H1 (cell line): ENCODE measurements at regions not wholly inside any gene's neighbourhood (a gene's known extent, or its start where the extent isn't known, plus 50 kb on each side); places are given as distances from the start of the nearest gene placed in this dataset.

Experiments used
- CTCF ChIA-PET: fragments of 300-600 bp; sonication (Branson Sonifier 250); formaldehyde crosslinking; loops from one replicate; lab custom pipeline; 2021; ENCODE audit not compliant: partially characterized antibody; lab: Charles Lee
- POLR2A ChIA-PET: fragments of 300-600 bp; sonication (Branson Sonifier 250); formaldehyde crosslinking; loops from one replicate; lab custom pipeline; 2021; ENCODE audit warnings: inconsistent platforms; ENCODE audit not compliant: partially characterized antibody; lab: Charles Lee
- DNase-seq, 2 experiments: peaks; one replicate each; pipeline versions ENCODE4 v3.0.0 to v3.0.0-alpha.2; 2010 to 2022; ENCODE audit warnings: low spot score in 2 of 2, low read depth in 1 of 2, mixed read lengths in 1 of 2
- FAIRE-seq: peaks from 2 replicates; lab custom pipeline; 2011; peaks lifted over from hg19 to GRCh38; lab: Jason Lieb, UNC
- H2AFZ ChIP-seq: 2 replicates; pipeline ENCODE4 v1.8.1; 2012; ENCODE audit warnings: low read length, inconsistent platforms
- H2AK5ac ChIP-seq: 2 replicates; pipeline ENCODE4 v1.6.1; 2013; ENCODE audit warnings: low read depth, low read length
- H2BK120ac ChIP-seq: replicated peaks from 2 replicates; pipeline ENCODE3; 2013; ENCODE audit warnings: low read depth, low read length, inconsistent platforms
- H2BK12ac ChIP-seq: 2 replicates; pipeline ENCODE4 v1.6.1; 2013; ENCODE audit warnings: low read depth, low read length
- H2BK15ac ChIP-seq: 2 replicates; pipeline ENCODE4 v1.6.1; 2013; ENCODE audit warnings: low read length
- H2BK20ac ChIP-seq: 2 replicates; pipeline ENCODE4 v1.6.1; 2013; ENCODE audit warnings: low read length
- H2BK5ac ChIP-seq: 2 replicates; pipeline ENCODE4 v1.6.1; 2013; ENCODE audit warnings: low read depth, low read length
- H3K14ac ChIP-seq: 2 replicates; pipeline ENCODE4 v1.6.1; 2013; ENCODE audit warnings: inconsistent platforms; ENCODE audit not compliant: insufficient read length
- H3K18ac ChIP-seq: 2 replicates; pipeline ENCODE4 v1.6.1; 2013; ENCODE audit warnings: low read length; ENCODE audit errors: extremely low read depth
- H3K23ac ChIP-seq: 2 replicates; pipeline ENCODE4 v1.6.1; 2013; ENCODE audit warnings: inconsistent platforms; ENCODE audit not compliant: insufficient read length
- H3K23me2 ChIP-seq: 2 replicates; pipeline ENCODE4 v1.6.1; 2013; ENCODE audit warnings: low read depth, low read length
- H3K27ac ChIP-seq: 2 replicates; pipeline ENCODE4 v1.6.1; 2011; ENCODE audit warnings: low read depth, low read length, inconsistent platforms
- H3K27me3 ChIP-seq, 4 experiments: replicated peaks in 1 of 4; 1 replicate in 1 of 4; 2 replicates in 3 of 4; pipeline versions ENCODE4 v1.6.1 to v1.8.1; 2011 to 2013; ENCODE audit warnings: low read length in 3 of 4, mild to moderate bottlenecking in 3 of 4, inconsistent platforms in 2 of 4, mixed read lengths in 2 of 4, moderate library complexity in 1 of 4; ENCODE audit not compliant: control insufficient read depth in 3 of 4, insufficient read depth in 3 of 4; ENCODE audit errors: extremely low read depth in 1 of 4
- H3K36me3 ChIP-seq, 4 experiments: 2 replicates each; pipeline versions ENCODE4 v1.6.1 to v1.8.1; 2011 to 2013; ENCODE audit warnings: mild to moderate bottlenecking in 4 of 4, low read length in 3 of 4, moderate library complexity in 2 of 4, control low read depth in 1 of 4, inconsistent platforms in 1 of 4; ENCODE audit not compliant: insufficient read depth in 4 of 4, control insufficient read depth in 2 of 4
- H3K4ac ChIP-seq: replicated peaks from 2 replicates; pipeline ENCODE3; 2013; ENCODE audit warnings: low read length, low read depth, mixed read lengths, inconsistent platforms; ENCODE audit not compliant: insufficient read length
- H3K4me1 ChIP-seq, 4 experiments: replicated peaks in 1 of 4; 1 replicate in 1 of 4; 2 replicates in 3 of 4; pipeline versions ENCODE4 v1.6.1 to v1.8.1; 2011 to 2013; ENCODE audit warnings: low read length in 3 of 4, inconsistent platforms in 2 of 4, mixed read lengths in 1 of 4; ENCODE audit not compliant: insufficient read depth in 4 of 4, control insufficient read depth in 3 of 4
- H3K4me2 ChIP-seq, 2 experiments: 2 replicates each; pipeline versions ENCODE4 v1.6.1 to v1.8.1; 2011 to 2013; ENCODE audit warnings: low read depth in 2 of 2, low read length in 2 of 2, control low read depth in 1 of 2, inconsistent platforms in 1 of 2, mild to moderate bottlenecking in 1 of 2; ENCODE audit not compliant: insufficient read depth in 1 of 2
- H3K4me3 ChIP-seq, 4 experiments: fragments of 200-600, 300-600 bp in 1 of 4; sonication (generic), shearing (Covaris generic), sonication (Bioruptor Twin) in 1 of 4; 2 replicates each; pipeline versions ENCODE4 v1.5.1 to v1.8.1; 2011 to 2016; ENCODE audit warnings: low read length in 4 of 4, low read depth in 3 of 4, control low read depth in 2 of 4, inconsistent platforms in 2 of 4, mild to moderate bottlenecking in 2 of 4, mixed read lengths in 1 of 4, moderate library complexity in 1 of 4; ENCODE audit not compliant: insufficient read depth in 2 of 4; ENCODE audit errors: extremely low read depth in 1 of 4
- H3K56ac ChIP-seq: replicated peaks from 2 replicates; pipeline ENCODE3; 2013; ENCODE audit warnings: low read depth, mild to moderate bottlenecking, mixed read lengths, low read length, inconsistent platforms; ENCODE audit not compliant: insufficient read length
- H3K79me1 ChIP-seq: 2 replicates; pipeline ENCODE4 v1.6.1; 2013; ENCODE audit warnings: low read depth, low read length, control low read depth
- H3K79me2 ChIP-seq, 2 experiments: 2 replicates each; pipeline versions ENCODE4 v1.6.1 to v1.8.1; 2012 to 2013; ENCODE audit warnings: low read length in 2 of 2, mild to moderate bottlenecking in 2 of 2, inconsistent platforms in 1 of 2; ENCODE audit not compliant: insufficient read depth in 2 of 2, control insufficient read depth in 1 of 2
- H3K9ac ChIP-seq, 4 experiments: replicated peaks in 1 of 4; 1 replicate in 1 of 4; 2 replicates in 3 of 4; pipeline versions ENCODE4 v1.6.1 to v1.8.1; 2011 to 2013; ENCODE audit warnings: low read depth in 3 of 4, low read length in 3 of 4, control low read depth in 2 of 4, mild to moderate bottlenecking in 2 of 4, moderate library complexity in 2 of 4, inconsistent platforms in 1 of 4; ENCODE audit errors: extremely low read depth in 1 of 4
- H3K9me3 ChIP-seq, 2 experiments: 2 replicates each; pipeline versions ENCODE4 v1.6.1 to v1.8.1; 2012 to 2013; ENCODE audit warnings: mild to moderate bottlenecking in 2 of 2, moderate library complexity in 2 of 2, control low read depth in 1 of 2, inconsistent platforms in 1 of 2, low read depth in 1 of 2, low read length in 1 of 2, mixed read lengths in 1 of 2; ENCODE audit not compliant: insufficient read depth in 2 of 2
- H4K20me1 ChIP-seq, 2 experiments: replicated peaks in 1 of 2; 2 replicates each; pipeline versions ENCODE3 to v1.8.1; 2011 to 2013; ENCODE audit warnings: inconsistent platforms in 2 of 2, low read length in 2 of 2, mild to moderate bottlenecking in 1 of 2; ENCODE audit not compliant: insufficient read depth in 2 of 2, control insufficient read depth in 1 of 2
- H4K5ac ChIP-seq: 2 replicates; pipeline ENCODE4 v1.6.1; 2013; ENCODE audit warnings: low read length, low read depth, mixed read lengths, inconsistent platforms; ENCODE audit not compliant: insufficient read length
- H4K8ac ChIP-seq: 2 replicates; pipeline ENCODE4 v1.8.0; 2013; ENCODE audit warnings: mild to moderate bottlenecking, moderate library complexity, low read length, inconsistent platforms; ENCODE audit not compliant: insufficient read depth; ENCODE audit errors: extremely low read depth
- H4K91ac ChIP-seq: replicated peaks from 2 replicates; pipeline ENCODE3; 2013; ENCODE audit warnings: low read length, mixed read lengths, inconsistent platforms; ENCODE audit not compliant: insufficient read length
- BACH1 ChIP-seq: IDR thresholded peaks from 2 replicates; pipeline ENCODE4 v1.6.1; 2012; ENCODE audit warnings: low read length, improper control_type of control experiment
- CBX5 ChIP-seq: fragments of 300-800, 300-1000 bp; sonication (generic); IDR thresholded peaks from 2 replicates; pipeline ENCODE4 v1.7.1; 2016; ENCODE audit warnings: antibody characterized with exemption, low read length, low read depth
- CHD2 ChIP-seq: IDR thresholded peaks from 2 replicates; pipeline ENCODE4 v1.6.1; 2012; ENCODE audit warnings: low read length, improper control_type of control experiment
- FOSL1 ChIP-seq: IDR thresholded peaks from 2 replicates; pipeline ENCODE4 v1.6.1; 2011; ENCODE audit warnings: mild to moderate bottlenecking, low read depth, low read length, moderate library complexity; ENCODE audit not compliant: insufficient read depth
- HDAC6 ChIP-seq: IDR thresholded peaks from one replicate; pipeline ENCODE4 v1.7.1; 2012; ENCODE audit warnings: low read depth, mild to moderate bottlenecking, inconsistent platforms, low read length, moderate library complexity
- KDM5A ChIP-seq: fragments of 200-600 bp; IDR thresholded peaks from 2 replicates; pipeline ENCODE4 v1.7.1; 2012; ENCODE audit warnings: mild to moderate bottlenecking, low read length, inconsistent platforms, mixed read lengths
- POLR2A ChIP-seq, 2 experiments: IDR thresholded peaks; 1 replicate in 1 of 2; 2 replicates in 1 of 2; pipeline ENCODE4 v1.6.1; 2011; ENCODE audit warnings: low read depth in 2 of 2, low read length in 2 of 2, mild to moderate bottlenecking in 2 of 2; ENCODE audit errors: control extremely low read depth in 1 of 2
- POU5F1 ChIP-seq: IDR thresholded peaks from 2 replicates; pipeline ENCODE4 v1.6.1; 2011; ENCODE audit warnings: low read depth, mild to moderate bottlenecking, low read length, moderate library complexity
- RAD21 ChIP-seq, 2 experiments: IDR thresholded peaks in 1 of 2; conservative IDR thresholded peaks in 1 of 2; 2 replicates each; pipeline ENCODE4 v1.6.1; 2011; ENCODE audit warnings: low read depth in 2 of 2, low read length in 2 of 2, improper control_type of control experiment in 1 of 2, inconsistent platforms in 1 of 2, mild to moderate bottlenecking in 1 of 2, moderate library complexity in 1 of 2
- SAP30 ChIP-seq: fragments of 300-600 bp; sonication (generic); IDR thresholded peaks from 2 replicates; pipeline ENCODE4 v1.7.1; 2012; ENCODE audit warnings: low read length, moderate library complexity, mild to moderate bottlenecking, inconsistent platforms; ENCODE audit not compliant: insufficient read depth, insufficient replicate concordance
- SRF ChIP-seq: IDR thresholded peaks from 2 replicates; pipeline ENCODE4 v1.6.1; 2011; ENCODE audit warnings: mild to moderate bottlenecking, low read depth, low read length, moderate library complexity
- TAF7 ChIP-seq: optimal IDR thresholded peaks from 2 replicates; pipeline ENCODE3; 2011; ENCODE audit warnings: low read depth, mild to moderate bottlenecking, inconsistent platforms, low read length, moderate library complexity, borderline replicate concordance
- TCF12 ChIP-seq: IDR thresholded peaks from 2 replicates; pipeline ENCODE4 v1.6.1; 2011; ENCODE audit warnings: low read depth, mild to moderate bottlenecking, low read length
- YY1 ChIP-seq: IDR thresholded peaks from 2 replicates; pipeline ENCODE4 v1.6.1; 2011; ENCODE audit warnings: low read depth, mild to moderate bottlenecking, low read length
- WGBS, 2 experiments: shearing (Covaris generic) in 1 of 2; methylation state at CpG; one replicate each; pipeline versions ENCODE4 v1.1.6 to v1.1.7; 2013 to 2015; ENCODE audit warnings: low lambda C conversion rate in 2 of 2, mixed read lengths in 2 of 2, inconsistent platforms in 1 of 2, low coverage in 1 of 2, missing lambda C conversion rate in 1 of 2; ENCODE audit not compliant: insufficient replicate concordance in 2 of 2, insufficient coverage in 1 of 2, insufficient read length in 1 of 2; ENCODE audit errors: extremely low coverage in 1 of 2, missing lambda C conversion rate in 1 of 2; 5-methylcytosine and 5-hydroxymethylcytosine counted together
- TF ChIP-seq, protein P1 (sequence below): IDR thresholded peaks from 2 replicates; pipeline ENCODE4 v1.6.1; 2012; ENCODE audit warnings: inconsistent platforms

DNA sequence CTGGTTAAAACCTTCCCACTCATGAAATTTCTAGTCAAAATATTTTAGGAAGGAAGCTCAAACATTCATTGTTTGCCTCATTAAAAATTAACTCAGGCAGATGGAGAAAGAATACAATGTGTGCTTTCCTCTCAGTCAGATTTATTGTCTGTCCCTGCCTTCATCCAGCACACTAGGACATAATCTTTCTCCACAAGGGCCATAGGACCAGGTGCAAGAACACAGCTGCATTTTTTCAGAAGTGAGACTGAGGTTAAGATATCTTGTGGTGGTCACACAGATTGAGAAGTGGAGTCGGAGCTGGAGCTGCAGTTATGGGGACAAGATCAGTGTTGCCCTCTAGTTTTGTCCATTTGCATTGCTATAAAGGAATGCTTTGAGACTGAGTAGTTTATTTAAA is 666.3 kb downstream of the CCSER2 start:
- TF ChIP-seq HDAC6 (no peak), FOSL1 (no peak), KDM5A (no peak), CBX5 (no peak), SAP30 (no peak), YY1 (no peak), SRF (no peak), POLR2A (IDR thresholded peaks at IDR 0.05; ENCODE audit: control extremely low read depth in 1 of 2, low read depth in 2 of 2, low read length in 2 of 2) (no peak), TCF12 (no peak), BACH1 (no peak), RAD21 (IDR thresholded peaks at IDR 0.05 in 1 of 2, conservative IDR thresholded peaks at IDR 0.05 in 1 of 2; ENCODE audit: low read depth in 2 of 2, low read length in 2 of 2) (no peak), POU5F1 (no peak), CHD2 (no peak), TAF7 (no peak)
- TF ChIP-seq, protein P1, sequence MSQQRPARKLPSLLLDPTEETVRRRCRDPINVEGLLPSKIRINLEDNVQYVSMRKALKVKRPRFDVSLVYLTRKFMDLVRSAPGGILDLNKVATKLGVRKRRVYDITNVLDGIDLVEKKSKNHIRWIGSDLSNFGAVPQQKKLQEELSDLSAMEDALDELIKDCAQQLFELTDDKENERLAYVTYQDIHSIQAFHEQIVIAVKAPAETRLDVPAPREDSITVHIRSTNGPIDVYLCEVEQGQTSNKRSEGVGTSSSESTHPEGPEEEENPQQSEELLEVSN: no peak
- Histone ChIP-seq H3K4ac (no peak overlapping the region), H3K18ac (no peak overlapping the region), H3K79me1 (no peaks in the 10 kb centered on the region), H4K20me1 (no peaks in the 10 kb centered on the region), H3K23me2 (no peaks in the 10 kb centered on the region), H2BK5ac (no peak overlapping the region), H3K27me3 (no peaks in the 10 kb centered on the region), H4K91ac (no peak overlapping the region), H3K79me2 (no peaks in the 10 kb centered on the region), H4K5ac (no peak overlapping the region), H4K8ac (no peak overlapping the region), H2BK120ac (no peak overlapping the region), H3K4me1 (peaks cover 0 to 7% (median 0%) of the 10 kb centered on the region in 4 experiments; a peak in 2 of 7 replicates), H3K36me3 (no peaks in the 10 kb centered on the region; a peak in 1 of 8 replicates), H2BK20ac (no peak overlapping the region), H3K9me3 (no peaks in the 10 kb centered on the region), H3K23ac (no peak overlapping the region), H2BK12ac (no peak overlapping the region), H2BK15ac (no peak overlapping the region), H2AK5ac (no peak overlapping the region), H2AFZ (no peak overlapping the region), H3K27ac (no peak overlapping the region), H3K56ac (no peak overlapping the region), H3K14ac (no peak overlapping the region), H3K4me2 (no peak overlapping the region), H3K4me3 (no peak overlapping the region), H3K9ac (no peak overlapping the region)
- CTCF ChIA-PET: interaction anchor here (1.4 kb wide), 1 partner anchor 10 kb away, joined by 3 read pairs; no protein-coding TSS in a partner anchor
- DNase-seq (no peak), FAIRE-seq (no peak)
- WGBS, 2 experiments: 100% methylated on average over 1 of the region's 1 CpG; no CpG with 5 or more reads in 1 of the 2 experiments
- POLR2A ChIA-PET: no interaction called here
